GM12878 (cell line): ENCODE measurements at regions not wholly inside any gene's neighbourhood (a gene's known extent, or its start where the extent isn't known, plus 50 kb on each side); places are given as distances from the start of the nearest gene placed in this dataset.

ENCODE experiments used
- ATAC-seq: fragments of 200-7000 bp; cut with Tn5 transposase; 3 replicates; pipeline ENCODE4 v1.9.1; 2020; ENCODE audit warnings: mild to moderate bottlenecking, moderate library complexity
- BruUV-seq: library from RNA; stranded (reverse); fragments of 400-500 nt; replicated peaks from 2 replicates; lab custom pipeline; 2021; lab: Mats Ljungman, UMichigan
- CTCF ChIA-PET: fragments of 300-600 bp; sonication (Branson Sonifier 250); formaldehyde crosslinking; extraction: SDS; loops from one replicate; lab custom pipeline; 2021; ENCODE audit warnings: inconsistent platforms; lab: Yijun Ruan, JAX
- POLR2A ChIA-PET: fragments of 350-600 bp; formaldehyde crosslinking; extraction: SDS; loops from one replicate; lab custom pipeline; 2021; ENCODE audit warnings: inconsistent platforms; lab: Charles Lee
- RAD21 ChIA-PET: fragments of 300-600 bp; sonication (Branson Sonifier 250); formaldehyde crosslinking; loops from one replicate; lab custom pipeline; 2023; ENCODE audit warnings: antibody characterized with exemption; ENCODE audit not compliant: unreplicated experiment; lab: Charles Lee
- SMC1A ChIA-PET: fragments of 300-600 bp; sonication (Branson Sonifier 250); formaldehyde crosslinking; loops from one replicate; lab custom pipeline; 2023; ENCODE audit not compliant: unreplicated experiment, uncharacterized antibody; lab: Charles Lee
- DNase-seq: peaks from one replicate; pipeline ENCODE4 v3.0.0-alpha.2; 2011; ENCODE audit warnings: low read depth, low spot score
- FAIRE-seq: peaks from 3 replicates; lab custom pipeline; 2011; peaks lifted over from hg19 to GRCh38; lab: Jason Lieb, UNC
- H2AFZ ChIP-seq: 2 replicates; pipeline ENCODE4 v1.6.0; 2011; ENCODE audit warnings: low read depth, low read length, control low read depth; ENCODE audit not compliant: control insufficient read depth
- H3K27ac ChIP-seq: 2 replicates; pipeline ENCODE4 v1.5.1; 2011; ENCODE audit warnings: control low read depth; ENCODE audit not compliant: control insufficient read depth, insufficient read depth
- H3K27me3 ChIP-seq, 2 experiments: replicated peaks in 1 of 2; 2 replicates each; pipeline versions ENCODE4 v1.6.0 to v1.6.1; 2011; ENCODE audit warnings: low read length in 1 of 2; ENCODE audit not compliant: control insufficient read depth in 2 of 2, insufficient read depth in 2 of 2
- H3K36me3 ChIP-seq, 2 experiments: 2 replicates each; pipeline ENCODE4 v1.5.1; 2011; ENCODE audit warnings: low read length in 1 of 2; ENCODE audit not compliant: control insufficient read depth in 2 of 2, insufficient read depth in 2 of 2
- H3K4me1 ChIP-seq: 2 replicates; pipeline ENCODE4 v1.6.1; 2011; ENCODE audit warnings: mild to moderate bottlenecking, low read length, moderate library complexity, mixed read lengths; ENCODE audit not compliant: control insufficient read depth, insufficient read depth
- H3K4me2 ChIP-seq: 2 replicates; pipeline ENCODE4 v1.6.0; 2011; ENCODE audit warnings: control low read depth; ENCODE audit not compliant: control insufficient read depth, insufficient read depth
- H3K4me3 ChIP-seq: fragments of 200-600 bp; sonication (generic); 2 replicates; pipeline ENCODE4 v1.5.1; 2016
- H3K79me2 ChIP-seq: 2 replicates; pipeline ENCODE4 v1.6.0; 2011; ENCODE audit warnings: low read length; ENCODE audit not compliant: control insufficient read depth, insufficient read depth
- H3K9ac ChIP-seq: 2 replicates; pipeline ENCODE4 v1.8.0; 2011; ENCODE audit warnings: low read length, control low read depth, mixed read lengths; ENCODE audit not compliant: control insufficient read depth, insufficient read depth
- H3K9me3 ChIP-seq: replicated peaks from 3 replicates; pipeline ENCODE4 v1.5.1; 2011; ENCODE audit warnings: mild to moderate bottlenecking, low read length; ENCODE audit not compliant: control insufficient read depth, insufficient read depth
- H4K20me1 ChIP-seq: 2 replicates; pipeline ENCODE4 v1.6.0; 2011; ENCODE audit not compliant: control insufficient read depth, insufficient read depth
- CEBPZ ChIP-seq: fragments of 150-350 bp; IDR thresholded peaks from 2 replicates; pipeline ENCODE4 v1.6.1; 2016; ENCODE audit warnings: low read depth, low read length
- CTCF ChIP-seq, 3 experiments: IDR thresholded peaks in 2 of 3; conservative IDR thresholded peaks in 1 of 3; 2 replicates each; pipeline ENCODE4 v1.5.1; 2011; ENCODE audit warnings: low read depth in 3 of 3, low read length in 3 of 3, mild to moderate bottlenecking in 3 of 3, control low read depth in 2 of 3, moderate library complexity in 2 of 3, inconsistent platforms in 1 of 3, mixed read lengths in 1 of 3; ENCODE audit not compliant: control insufficient read depth in 2 of 3, insufficient read depth in 1 of 3; ENCODE audit errors: extremely low read depth in 1 of 3
- FOXK2 ChIP-seq: fragments of 450-650 bp; IDR thresholded peaks from 2 replicates; pipeline ENCODE4 v1.6.1; 2017; ENCODE audit warnings: mild to moderate bottlenecking, moderate library complexity
- IRF3 ChIP-seq: fragments of 450-650 bp; IDR thresholded peaks from 2 replicates; pipeline ENCODE4 v1.6.1; 2014; ENCODE audit warnings: mild to moderate bottlenecking
- JUND ChIP-seq: IDR thresholded peaks from 2 replicates; pipeline ENCODE4 v1.6.1; 2012; ENCODE audit warnings: low read depth, mild to moderate bottlenecking, low read length, improper control_type of control experiment, moderate library complexity
- MEF2A ChIP-seq: IDR thresholded peaks from 2 replicates; pipeline ENCODE4 v1.6.1; 2011; ENCODE audit warnings: low read depth, mild to moderate bottlenecking, low read length, moderate library complexity; ENCODE audit not compliant: insufficient read depth
- MTA3 ChIP-seq: IDR thresholded peaks from 2 replicates; pipeline ENCODE4 v1.6.1; 2012; ENCODE audit warnings: low read length, inconsistent platforms, borderline replicate concordance
- NBN ChIP-seq: fragments of 450-650 bp; IDR thresholded peaks from 2 replicates; pipeline ENCODE4 v1.6.1; 2016
- NFXL1 ChIP-seq: fragments of 450-650 bp; IDR thresholded peaks from 2 replicates; pipeline ENCODE4 v1.6.1; 2017; ENCODE audit warnings: antibody characterized with exemption, mild to moderate bottlenecking, borderline replicate concordance
- PML ChIP-seq: IDR thresholded peaks from 2 replicates; pipeline ENCODE4 v1.6.1; 2012; ENCODE audit warnings: low read length, inconsistent platforms
- WRNIP1 ChIP-seq: IDR thresholded peaks from 2 replicates; pipeline ENCODE4 v1.6.1; 2011; ENCODE audit warnings: low read depth, low read length, improper control_type of control experiment, borderline replicate concordance
- ZBTB40 ChIP-seq: fragments of 450-650 bp; IDR thresholded peaks from 2 replicates; pipeline ENCODE4 v1.6.1; 2016; ENCODE audit warnings: mild to moderate bottlenecking, moderate library complexity, borderline replicate concordance
- WGBS: methylation state at CpG from one replicate; pipeline ENCODE4 v1.1.6; 2016; ENCODE audit warnings: low lambda C conversion rate; ENCODE audit not compliant: insufficient replicate concordance, insufficient coverage; ENCODE audit errors: missing lambda C conversion rate; 5-methylcytosine and 5-hydroxymethylcytosine counted together
- in situ Hi-C: fragments of 300-500 bp; cut with MboI; formaldehyde crosslinking; loops from 9 replicates; pipeline ENCODE4 v1.14.3; 2018; ENCODE audit warnings: mixed read lengths
- intact Hi-C: fragments of 100-400 bp; cut with micrococcal nuclease; formaldehyde crosslinking; loops from one replicate; pipeline ENCODE4 v1.14.2; 2022; ENCODE audit not compliant: unreplicated experiment

GRCh38 chr1:11377954-11378353 is 101.0 kb upstream of the DISP3 start:
- 56% methylated on average over 4 of the region's 4 CpGs for WGBS
- DNase-seq, result no peak
- TF ChIP-seq FOXK2, result no peak
- no peak for TF ChIP-seq CTCF (IDR thresholded peaks at IDR 0.05 in 2 of 3, conservative IDR thresholded peaks at IDR 0.05 in 1 of 3; ENCODE audit: control insufficient read depth in 2 of 3, extremely low read depth in 1 of 3, insufficient read depth in 1 of 3, low read depth in 3 of 3, low read length in 3 of 3)
- no peak for TF ChIP-seq PML
- no peak for TF ChIP-seq NBN
- TF ChIP-seq WRNIP1, result no peak
- TF ChIP-seq NFXL1, result no peak
- TF ChIP-seq CEBPZ, result no peak
- TF ChIP-seq MEF2A, result no peak
- no peak for TF ChIP-seq ZBTB40
- no peak for TF ChIP-seq IRF3
- TF ChIP-seq MTA3, result no peak
- no peak for TF ChIP-seq JUND

More at GRCh38 chr1:11377954-11378353, 101.0 kb upstream of the DISP3 start:
- ChIA-PET CTCF (no interaction called here), SMC1A (interaction anchor here (1.1 kb wide), 1 partner anchor 29 kb away, joined by 3 read pairs; no protein-coding TSS in a partner anchor), POLR2A (no interaction called here), RAD21 (no interaction called here)
- Histone ChIP-seq H3K9ac (no peak overlapping the region), H3K36me3 (no peaks in the 10 kb centered on the region), H3K79me2 (no peaks in the 10 kb centered on the region), H3K4me3 (no peak overlapping the region), H2AFZ (no peak overlapping the region), H3K27ac (no peak overlapping the region), H3K4me1 (no peaks in the 10 kb centered on the region; the same call in 1 of the 2 replicates), H3K4me2 (no peak overlapping the region), H3K9me3 (peaks cover 2% of the 10 kb centered on the region; the same call in 2 of the 3 replicates), H4K20me1 (no peaks in the 10 kb centered on the region), H3K27me3 (peaks cover 0 to 1% of the 10 kb centered on the region in 2 experiments; a peak in 1 of 4 replicates)
- intact Hi-C loops (no loop called here), in situ Hi-C loops (no loop called here)
- BruUV-seq, result no TSS peak
- ATAC-seq (no peak), FAIRE-seq (no peak)
